GM06990 (cell line): ENCODE measurements at regions not wholly inside any gene's neighbourhood (a gene's known extent, or its start where the extent isn't known, plus 50 kb on each side); places are given as distances from the start of the nearest gene placed in this dataset.
A peak's percentile ranks its signal among the peaks of the same experiment; 100 is the strongest.

Experiments used
- DNase-seq: peaks from one replicate; pipeline ENCODE4 v3.0.0-alpha.2; 2011; ENCODE audit not compliant: insufficient read length; ENCODE audit errors: extremely low read depth
- H3K27me3 ChIP-seq: replicated peaks from 2 replicates; pipeline ENCODE4 v1.6.0; 2011; ENCODE audit warnings: low read length; ENCODE audit not compliant: control insufficient read depth, insufficient read depth
- H3K36me3 ChIP-seq: 2 replicates; pipeline ENCODE4 v1.5.1; 2011; ENCODE audit warnings: low read length; ENCODE audit not compliant: control insufficient read depth, insufficient read depth
- H3K4me3 ChIP-seq: replicated peaks from 2 replicates; pipeline ENCODE4 v1.5.1; 2011; ENCODE audit warnings: low read depth, mild to moderate bottlenecking, control low read depth, low read length
- TF ChIP-seq, protein P1 (sequence below): IDR thresholded peaks from 2 replicates; pipeline ENCODE4 v1.5.1; 2011; ENCODE audit warnings: low read length, control low read depth, mild to moderate bottlenecking, inconsistent platforms; ENCODE audit not compliant: insufficient read depth, poor library complexity, severe bottlenecking

DNA sequence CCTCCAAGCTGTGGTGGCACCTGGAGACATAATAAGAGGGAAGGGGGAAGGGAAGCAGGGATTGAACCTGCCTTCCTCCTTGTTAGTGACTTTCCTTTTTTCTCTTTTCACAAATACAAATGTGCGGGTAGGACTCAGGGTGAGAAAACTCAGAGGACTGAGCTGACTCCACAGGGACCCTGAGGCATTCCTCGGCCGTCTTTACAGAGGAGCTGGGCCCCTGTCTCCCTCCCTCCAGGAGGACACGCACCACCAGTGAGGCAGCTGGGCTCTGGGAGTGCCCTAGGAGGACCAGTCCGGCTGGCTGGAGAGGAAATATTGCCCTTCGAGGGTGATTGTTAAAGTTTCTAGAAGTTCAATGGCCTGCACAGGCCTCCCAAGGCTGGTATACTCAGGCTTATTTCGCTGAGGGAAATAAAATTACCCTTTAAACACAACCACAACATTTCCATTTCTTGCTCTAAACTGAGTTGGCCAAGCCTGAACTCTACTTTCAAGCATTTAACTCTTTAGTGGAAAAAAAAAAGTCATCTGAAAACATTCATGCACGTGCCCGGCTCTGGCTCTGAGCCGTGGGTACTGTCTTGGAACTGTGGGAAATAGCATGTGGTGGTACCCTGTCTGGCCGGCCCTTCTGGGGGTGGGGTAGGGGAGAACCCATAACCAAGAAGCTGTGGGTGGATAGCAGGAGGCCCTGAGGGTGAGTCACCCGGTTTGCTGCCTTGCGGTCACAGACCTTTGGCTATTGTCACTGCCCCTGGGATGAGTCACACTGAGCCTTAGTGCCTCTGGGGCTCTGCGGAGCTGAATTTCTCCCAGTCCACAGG, 116.0 kb downstream of the COPS8 start:
- DNase-seq, result peak; percentile 11
- TF ChIP-seq, protein P1, sequence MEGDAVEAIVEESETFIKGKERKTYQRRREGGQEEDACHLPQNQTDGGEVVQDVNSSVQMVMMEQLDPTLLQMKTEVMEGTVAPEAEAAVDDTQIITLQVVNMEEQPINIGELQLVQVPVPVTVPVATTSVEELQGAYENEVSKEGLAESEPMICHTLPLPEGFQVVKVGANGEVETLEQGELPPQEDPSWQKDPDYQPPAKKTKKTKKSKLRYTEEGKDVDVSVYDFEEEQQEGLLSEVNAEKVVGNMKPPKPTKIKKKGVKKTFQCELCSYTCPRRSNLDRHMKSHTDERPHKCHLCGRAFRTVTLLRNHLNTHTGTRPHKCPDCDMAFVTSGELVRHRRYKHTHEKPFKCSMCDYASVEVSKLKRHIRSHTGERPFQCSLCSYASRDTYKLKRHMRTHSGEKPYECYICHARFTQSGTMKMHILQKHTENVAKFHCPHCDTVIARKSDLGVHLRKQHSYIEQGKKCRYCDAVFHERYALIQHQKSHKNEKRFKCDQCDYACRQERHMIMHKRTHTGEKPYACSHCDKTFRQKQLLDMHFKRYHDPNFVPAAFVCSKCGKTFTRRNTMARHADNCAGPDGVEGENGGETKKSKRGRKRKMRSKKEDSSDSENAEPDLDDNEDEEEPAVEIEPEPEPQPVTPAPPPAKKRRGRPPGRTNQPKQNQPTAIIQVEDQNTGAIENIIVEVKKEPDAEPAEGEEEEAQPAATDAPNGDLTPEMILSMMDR, result no peak
- Histone ChIP-seq H3K36me3 (no peaks in the 10 kb centered on the region), H3K4me3 (no peak overlapping the region), H3K27me3 (no peaks in the 10 kb centered on the region; the same call in 1 of the 2 replicates)

DNA sequence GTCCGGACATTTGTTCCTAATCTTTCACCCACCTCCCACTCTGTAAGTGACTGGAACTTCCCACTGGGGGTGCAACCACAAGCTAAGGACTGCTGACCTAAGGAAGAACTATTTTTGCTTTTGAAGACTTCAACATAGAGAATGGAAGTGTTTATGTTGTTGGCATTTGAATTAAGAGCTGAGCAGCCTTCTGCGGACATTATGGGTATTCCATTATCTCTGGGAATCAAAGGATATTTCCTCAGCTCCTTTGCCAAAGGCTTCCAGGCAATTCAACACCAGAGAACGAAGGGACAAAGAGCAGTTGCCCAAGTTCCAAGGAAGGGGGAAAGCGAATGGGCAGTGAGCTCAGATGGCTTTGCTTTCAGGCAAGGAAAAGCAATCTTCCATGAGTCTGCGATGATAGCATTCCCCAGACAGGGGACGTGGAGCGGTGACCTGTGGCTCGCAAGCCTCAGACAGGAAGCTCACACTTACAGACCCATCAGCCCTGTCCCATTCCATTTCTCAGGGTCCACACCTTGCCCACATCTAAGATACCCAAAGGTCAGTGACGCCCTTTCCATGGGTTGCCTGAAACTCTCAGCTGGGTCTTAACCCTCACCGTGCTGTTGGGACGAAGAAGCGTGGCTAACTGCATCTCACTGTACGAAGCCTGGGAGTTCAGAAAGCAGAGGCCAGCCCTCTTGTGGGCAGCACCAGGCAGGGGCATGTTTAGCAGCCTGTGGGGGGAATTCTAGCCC, 116.8 kb downstream of the COPS8 start:
- Histone ChIP-seq H3K36me3 (no peaks in the 10 kb centered on the region), H3K4me3 (no peak overlapping the region), H3K27me3 (no peaks in the 10 kb centered on the region; the same call in 1 of the 2 replicates)
- TF ChIP-seq, protein P1, result no peak
- DNase-seq, result no peak

DNA sequence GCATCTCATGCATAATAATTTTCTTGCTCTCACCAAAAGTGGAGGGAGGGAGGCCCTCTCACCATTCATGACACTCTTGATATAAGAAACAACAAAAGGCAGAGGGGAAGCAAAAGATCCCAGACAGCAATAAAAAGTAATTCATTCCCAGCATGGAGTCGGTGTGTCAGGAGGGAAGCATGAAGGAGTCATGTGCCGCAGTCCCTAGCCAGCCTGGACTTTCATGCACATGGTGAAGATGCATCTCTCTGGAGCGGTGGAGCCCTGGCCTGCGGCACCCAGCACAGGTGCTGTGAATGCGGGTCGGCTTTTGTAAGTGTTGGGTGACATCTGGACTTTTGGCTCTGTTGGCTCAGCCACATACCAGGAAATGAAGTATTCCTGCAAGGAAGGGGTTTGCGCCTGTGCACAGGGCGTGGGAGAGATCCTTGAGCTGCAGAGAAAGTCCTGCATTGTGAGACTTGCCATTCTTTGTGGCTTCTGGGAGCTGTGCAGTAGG, 119.4 kb downstream of the COPS8 start:
- H3K36me3 ChIP-seq, result no peaks in the 10 kb centered on the region
- TF ChIP-seq, protein P1, result no peak
- DNase-seq, result no peak
- H3K4me3 ChIP-seq, result no peak overlapping the region
- no peaks in the 10 kb centered on the region for H3K27me3 ChIP-seq

DNA sequence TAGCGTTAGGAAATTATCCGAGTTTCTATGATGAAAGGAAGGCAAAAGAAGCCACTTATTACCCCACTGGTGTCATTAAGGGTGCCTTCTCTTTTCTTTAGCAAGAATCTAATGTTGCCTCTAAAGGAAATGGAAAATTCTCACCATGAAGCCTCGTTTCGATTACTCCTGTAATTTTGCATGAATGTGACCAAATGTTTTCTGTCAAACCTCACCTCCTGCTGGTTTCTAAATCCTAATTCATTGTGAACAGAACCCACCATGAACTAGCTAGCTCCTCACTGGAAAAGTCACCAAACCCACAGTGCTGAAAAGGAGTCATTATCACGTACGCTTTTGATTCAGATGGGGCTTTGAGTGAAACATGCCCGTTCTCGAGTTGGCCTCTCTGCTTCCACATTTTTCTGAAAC, 119.9 kb downstream of the COPS8 start:
- H3K27me3 ChIP-seq, result no peaks in the 10 kb centered on the region
- H3K36me3 ChIP-seq, result no peaks in the 10 kb centered on the region
- TF ChIP-seq, protein P1, result no peak
- DNase-seq, result no peak
- no peak overlapping the region for H3K4me3 ChIP-seq

DNA sequence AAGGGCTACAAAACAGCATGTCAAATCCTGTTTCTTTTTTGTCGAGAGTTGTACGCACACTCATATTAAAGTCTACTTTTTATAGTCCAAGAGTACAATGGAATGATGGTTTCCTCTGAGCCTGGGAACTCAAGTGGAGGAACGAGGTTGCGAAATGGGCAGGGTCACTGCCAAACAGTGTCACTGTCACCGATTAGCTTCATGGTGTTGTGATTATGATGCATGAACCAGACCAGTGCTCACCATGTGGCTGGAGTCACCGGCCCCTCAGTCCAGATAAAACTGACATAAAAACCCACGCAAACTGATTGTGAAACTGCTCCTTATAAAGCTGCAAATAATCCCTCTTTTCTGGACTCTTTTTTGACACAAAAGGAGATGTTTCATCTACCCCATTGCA, 122.0 kb downstream of the COPS8 start:
- Histone ChIP-seq H3K4me3 (no peak overlapping the region), H3K27me3 (no peaks in the 10 kb centered on the region), H3K36me3 (no peaks in the 10 kb centered on the region)
- DNase-seq, result no peak
- TF ChIP-seq, protein P1, result no peak
